Stimulated activated CD8-positive, alpha-beta memory T cell treated with anti-CD3 and anti-CD28 coated beads, Interleukin-2, amount 100 ng/mL, for 1 hour (primary cell): ENCODE measurements at regions not wholly inside any gene's neighbourhood (a gene's known extent, or its start where the extent isn't known, plus 50 kb on each side); places are given as distances from the start of the nearest gene placed in this dataset.
"Not testable (repeated sequence)": the region's sequence is repeated elsewhere in the genome, so short reads cannot be mapped to it uniquely, and the experiment has no call there.

Experiments
- DNase-seq, 2 donors: peaks; one replicate each; pipeline ENCODE4 v3.0.0-alpha.2; 2020; ENCODE audit warnings: low read depth in 2 of 2

- no peak for DNase-seq
Observed at GRCh38 chrX:140447150-140447549, 57.7 kb downstream of the SOX3 start.

- no peak for DNase-seq
Observed at GRCh38 chrX:140440876-140441275, 64.0 kb downstream of the SOX3 start.

- no peak for DNase-seq
Observed at GRCh38 chrX:140439476-140439875, 65.4 kb downstream of the SOX3 start.

- DNase-seq: no peak
Observed at GRCh38 chrX:140434347-140434746, 70.5 kb downstream of the SOX3 start.

- DNase-seq: no peak
Observed at GRCh38 chrX:140433582-140433981, 71.3 kb downstream of the SOX3 start.

GRCh38 chrX:140432346-140433175, 72.3 kb downstream of the SOX3 start:
- DNase-seq: no peak

- DNase-seq: no peak
Observed at GRCh38 chrX:140431521-140431920, 73.3 kb downstream of the SOX3 start.

GRCh38 chrX:140425712-140426395, 79.0 kb downstream of the SOX3 start:
- DNase-seq: no peak

GRCh38 chrX:140422501-140422900, 82.4 kb downstream of the SOX3 start:
- DNase-seq: no peak

GRCh38 chrX:140402131-140402530, 102.7 kb downstream of the SOX3 start:
- DNase-seq: not testable (repeated sequence)

GRCh38 chrX:140396326-140396725, 108.5 kb downstream of the SOX3 start:
- DNase-seq: not testable (repeated sequence)

- no peak for DNase-seq
Observed at GRCh38 chrX:140393507-140393906, 111.4 kb downstream of the SOX3 start.

- no peak for DNase-seq
Observed at GRCh38 chrX:140391313-140391712, 113.6 kb downstream of the SOX3 start.

GRCh38 chrX:140389331-140389730, 115.5 kb downstream of the SOX3 start:
- DNase-seq: no peak

GRCh38 chrX:140362861-140363260, 142.0 kb downstream of the SOX3 start:
- no peak for DNase-seq

GRCh38 chrX:140360924-140361323, 143.9 kb downstream of the SOX3 start:
- DNase-seq: no peak

GRCh38 chrX:140360284-140360683, 144.6 kb downstream of the SOX3 start:
- no peak for DNase-seq

GRCh38 chrX:140355922-140356321, 148.9 kb downstream of the SOX3 start:
- no peak for DNase-seq

GRCh38 chrX:140355429-140355828, 149.4 kb downstream of the SOX3 start:
- DNase-seq: no peak

- no peak for DNase-seq
Observed at GRCh38 chrX:140354431-140355120, 150.3 kb downstream of the SOX3 start.

GRCh38 chrX:140346729-140347128, 158.1 kb downstream of the SOX3 start:
- no peak for DNase-seq

- DNase-seq: no peak
Observed at GRCh38 chrX:140343226-140343868, 161.5 kb downstream of the SOX3 start.
